NCI-H1436 treated with DMSO at 0.1 percent for 48 hours (cell line): ENCODE measurements at regions not wholly inside any gene's neighbourhood (a gene's known extent, or its start where the extent isn't known, plus 50 kb on each side); places are given as distances from the start of the nearest gene placed in this dataset.
A peak's percentile ranks its signal among the peaks of the same experiment; 100 is the strongest.

ENCODE experiments used
- DNase-seq: peaks from one replicate; lab custom pipeline; 2025; lab: John Stamatoyannopoulos, UW

DNA sequence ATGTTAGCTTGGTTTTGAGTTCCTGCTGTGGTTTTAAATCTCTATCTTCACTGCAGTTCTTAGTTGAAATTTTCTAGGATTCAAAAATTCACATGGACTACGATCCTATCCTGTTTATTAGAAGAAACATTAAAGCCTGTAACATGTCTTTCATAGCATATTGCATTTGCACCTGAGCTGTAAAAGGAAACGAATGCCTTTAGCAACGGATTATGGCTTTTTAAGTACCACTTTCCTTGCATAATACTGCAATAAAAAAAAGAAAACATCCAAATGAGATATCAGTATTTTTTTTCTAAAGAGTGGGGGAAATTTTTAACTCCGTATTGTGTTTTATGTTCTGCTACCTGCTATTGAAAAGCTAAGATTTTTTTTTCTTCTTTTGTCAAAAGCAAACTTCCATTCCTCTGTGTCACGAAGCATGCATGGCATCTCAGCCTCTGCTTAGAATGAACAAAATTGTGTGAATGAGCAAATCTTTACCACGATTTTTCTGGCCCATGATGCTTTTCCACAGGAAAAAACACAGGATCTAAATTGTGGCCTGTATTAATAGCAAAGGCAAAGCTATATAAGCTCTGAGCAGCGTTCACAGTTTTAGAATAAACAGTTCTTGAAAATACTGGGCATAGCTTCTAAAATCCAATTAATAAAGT lies 110.0 kb upstream of the CDIN1 start:
- no peak for DNase-seq

GRCh38 chr15:36472672-36473071 lies 106.8 kb upstream of the CDIN1 start:
- no peak for DNase-seq

DNA sequence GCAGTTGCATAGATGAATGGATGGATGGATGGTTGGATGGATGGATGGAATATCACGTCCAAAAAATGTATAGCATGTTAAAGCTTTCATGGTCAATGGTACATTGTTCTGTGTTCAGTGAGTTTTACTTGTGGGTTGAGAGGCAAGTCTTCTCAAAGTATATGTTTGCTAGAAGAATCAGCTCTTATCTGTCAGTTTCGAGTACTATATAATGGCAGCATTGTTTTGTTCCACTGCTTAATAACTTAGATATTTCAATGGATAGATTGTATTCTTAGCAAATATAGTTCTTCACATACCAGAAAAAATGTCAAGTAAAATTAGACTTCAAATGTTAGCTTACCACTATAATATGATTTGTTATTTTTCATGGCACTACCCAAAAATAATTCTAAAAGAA lies 100.9 kb upstream of the CDIN1 start:
- DNase-seq, result no peak

- no peak for DNase-seq
These were observed 100.1 kb upstream of the CDIN1 start for GRCh38 chr15:36479200-36479896.

DNA sequence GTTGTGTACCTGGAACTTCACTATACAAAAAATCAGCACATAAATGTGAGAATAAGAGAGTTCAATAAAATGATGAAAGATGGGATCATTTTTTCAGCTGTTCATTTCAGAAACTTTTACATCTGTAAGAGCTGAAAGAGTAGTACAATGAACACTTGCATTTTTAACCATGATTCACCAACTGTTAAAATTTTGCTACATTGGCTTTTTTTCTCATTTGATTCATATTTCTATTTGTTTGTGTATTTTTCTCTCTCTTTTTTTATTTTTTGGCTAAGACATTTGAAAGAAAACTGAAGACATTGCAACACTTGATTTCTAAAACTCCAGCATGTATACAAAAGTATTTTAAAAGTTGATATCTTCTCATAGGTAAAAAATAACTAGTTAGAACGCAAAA lies 98.3 kb upstream of the CDIN1 start:
- DNase-seq, result no peak

GRCh38 chr15:36483409-36483808 lies 96.0 kb upstream of the CDIN1 start:
- no peak for DNase-seq

DNA sequence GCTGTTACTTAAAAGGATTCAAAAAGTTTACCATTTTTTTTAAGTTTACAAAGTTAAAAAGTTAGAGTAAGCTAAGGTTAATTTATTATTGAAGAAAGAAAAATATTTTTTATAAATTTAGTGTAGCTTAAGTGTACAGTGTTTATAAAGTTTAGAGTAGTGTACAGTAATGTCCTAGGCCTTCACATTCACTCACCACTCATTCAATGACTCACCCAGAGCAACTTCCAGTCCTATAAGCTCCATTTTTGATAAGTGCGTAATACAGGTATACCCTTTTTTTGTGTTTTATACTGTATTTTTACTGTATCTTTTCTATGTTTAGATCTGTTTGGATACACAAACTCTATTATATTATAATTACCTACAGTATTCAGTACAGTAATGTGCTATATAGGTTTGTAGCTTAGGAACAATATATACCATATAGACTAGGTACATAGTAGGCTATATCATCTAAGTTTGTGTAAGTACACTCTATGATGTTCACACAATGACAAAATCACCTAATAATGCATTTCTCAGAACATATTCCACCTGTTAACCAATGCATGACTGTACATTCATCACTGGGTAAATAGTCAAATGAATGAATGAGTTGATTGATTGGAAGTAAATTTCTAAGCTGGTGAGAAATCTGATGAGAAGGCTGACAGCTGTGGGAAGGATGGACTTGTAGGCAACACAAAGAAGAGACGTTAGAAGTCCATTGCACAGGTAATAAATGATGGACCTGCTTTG lies 95.2 kb upstream of the CDIN1 start:
- DNase-seq, result no peak

- no peak for DNase-seq
These were observed 87.5 kb upstream of the CDIN1 start for GRCh38 chr15:36491912-36492311.

GRCh38 chr15:36495456-36495991 lies 83.9 kb upstream of the CDIN1 start:
- no peak for DNase-seq

DNA sequence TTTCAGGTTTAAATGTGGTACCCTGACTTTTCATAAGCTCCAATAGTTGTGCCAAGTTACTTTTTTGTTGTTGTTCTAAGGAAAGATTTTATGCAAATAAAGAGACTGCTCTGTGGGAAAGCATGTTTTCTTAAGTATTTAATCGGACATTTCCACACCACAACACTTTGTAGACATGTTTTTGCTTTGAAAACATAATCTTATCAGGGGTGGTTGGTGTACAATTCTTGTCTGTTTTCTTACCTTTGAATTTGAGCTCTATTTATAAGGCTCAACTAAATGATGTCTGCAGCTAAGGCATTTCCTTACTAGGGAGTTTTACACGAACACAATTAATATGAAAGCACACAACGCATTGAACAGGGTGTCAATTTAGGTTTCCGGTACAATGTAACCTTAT lies 81.5 kb upstream of the CDIN1 start:
- no peak for DNase-seq

- no peak for DNase-seq
These were observed 81.0 kb upstream of the CDIN1 start for GRCh38 chr15:36498401-36498800.

- DNase-seq, result no peak
These were observed 80.5 kb upstream of the CDIN1 start for GRCh38 chr15:36498916-36499315.

DNA sequence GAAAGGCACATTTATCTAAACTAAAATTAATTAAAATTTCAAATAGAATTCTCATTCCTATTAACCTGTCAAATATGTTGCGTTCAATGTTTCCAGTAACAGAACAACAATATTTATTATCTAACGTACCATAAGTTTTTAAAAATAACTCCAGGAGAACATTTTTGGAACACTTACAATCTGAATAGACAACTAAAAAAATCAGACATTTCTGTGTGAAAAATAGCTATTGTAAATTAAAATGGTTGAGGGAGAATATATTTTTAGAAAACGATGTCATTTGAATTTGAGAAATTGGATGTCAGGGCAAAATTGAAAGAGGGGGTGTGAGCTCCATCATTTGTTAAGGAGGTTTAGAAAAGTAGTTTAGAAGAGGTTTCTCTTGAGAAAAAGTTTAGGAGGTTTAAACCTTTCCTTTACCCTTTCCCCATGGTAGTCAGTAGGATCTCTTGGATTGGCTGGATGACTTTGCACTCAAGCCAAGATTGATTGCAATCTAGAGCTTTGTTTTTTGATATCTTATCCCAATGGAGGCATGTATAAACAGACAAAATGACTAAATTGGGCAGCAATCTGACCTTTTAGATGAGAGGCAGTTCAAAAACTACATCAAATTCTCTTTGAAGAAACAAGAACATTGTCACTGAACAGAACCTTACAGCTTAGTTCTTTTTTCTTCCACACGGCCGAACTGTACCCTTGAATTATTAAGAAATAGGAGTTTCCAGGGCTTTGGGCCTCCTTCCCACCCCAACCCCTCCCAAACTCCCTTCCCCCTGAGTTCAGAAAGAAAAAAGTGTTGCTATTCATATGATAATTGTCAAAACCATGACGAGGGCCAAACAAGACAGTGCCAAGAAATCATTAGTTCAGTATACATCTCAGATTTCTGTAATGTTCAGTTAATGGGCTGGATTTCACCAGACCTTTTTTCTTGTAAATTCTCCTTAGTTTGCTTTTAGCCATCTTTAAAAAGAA lies 79.7 kb upstream of the CDIN1 start:
- DNase-seq, result no peak

DNA sequence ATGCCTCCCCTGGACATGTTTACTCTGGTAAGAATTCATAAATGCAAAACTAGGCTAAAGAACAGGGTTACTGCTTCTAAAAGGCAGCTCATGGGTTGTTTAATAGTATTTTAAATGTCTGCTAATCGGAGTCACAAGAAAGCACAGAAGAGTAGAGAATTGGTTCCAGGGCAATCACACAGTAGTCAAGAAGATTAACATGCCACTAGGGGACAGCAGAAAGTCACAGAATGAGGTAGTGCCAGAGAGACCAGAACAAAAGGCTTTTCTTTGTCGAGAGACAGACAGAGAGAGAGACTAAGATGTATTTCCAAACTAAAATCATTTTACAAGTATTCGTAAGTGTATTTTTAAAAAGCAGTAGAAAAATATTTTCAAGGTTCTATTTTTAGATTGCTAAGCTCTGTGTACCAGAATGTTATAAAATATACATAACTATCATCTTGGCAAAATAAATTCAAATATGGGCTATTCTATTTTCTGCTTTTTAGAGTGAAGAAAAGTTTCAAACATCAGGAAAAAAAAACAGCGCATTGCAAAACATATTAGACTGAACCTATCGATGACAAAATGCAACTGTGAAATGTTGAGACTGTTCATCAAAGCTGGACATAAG lies 78.3 kb upstream of the CDIN1 start:
- peak; percentile 77 for DNase-seq

GRCh38 chr15:36502509-36502908 lies 76.9 kb upstream of the CDIN1 start:
- no peak for DNase-seq

GRCh38 chr15:36506733-36507356 lies 72.6 kb upstream of the CDIN1 start:
- no peak for DNase-seq

DNA sequence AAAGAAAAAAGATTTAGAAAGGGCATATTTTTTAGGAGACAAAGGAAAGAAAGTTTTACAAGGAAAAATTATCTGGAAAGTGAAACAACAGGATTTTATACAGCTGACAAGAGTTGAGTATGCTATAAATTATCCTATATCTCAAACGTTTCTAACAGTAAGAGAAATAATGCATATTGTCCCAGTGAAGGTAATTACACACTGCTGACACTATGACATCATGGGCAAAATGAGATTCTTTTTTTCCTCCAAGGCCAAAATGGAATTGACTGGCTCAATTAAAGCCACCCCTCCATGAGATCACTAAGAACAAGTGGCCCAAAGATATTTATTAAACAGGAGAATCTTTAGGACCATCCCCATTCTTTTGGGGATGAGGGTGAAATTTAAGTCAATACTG lies 72.0 kb upstream of the CDIN1 start:
- DNase-seq, result no peak

DNA sequence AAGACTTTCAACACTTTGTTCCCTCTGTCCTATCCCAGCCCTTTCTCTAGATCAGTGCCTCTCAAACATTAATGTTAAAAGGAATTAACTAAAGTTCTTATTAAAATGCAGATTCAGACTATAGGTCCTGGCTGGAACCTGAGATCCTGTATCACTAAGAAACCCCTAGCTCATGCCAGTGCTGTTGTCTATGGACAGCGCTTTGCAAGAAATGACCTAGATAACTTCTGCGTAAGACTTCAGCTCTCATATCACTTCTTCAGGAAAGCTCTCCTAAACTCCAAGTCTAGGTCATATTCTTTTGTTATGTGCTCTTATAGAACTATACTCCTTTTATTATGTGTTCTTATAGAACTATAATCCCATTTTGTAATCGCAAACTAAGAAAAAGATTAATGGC lies 67.8 kb upstream of the CDIN1 start:
- DNase-seq, result no peak

DNA sequence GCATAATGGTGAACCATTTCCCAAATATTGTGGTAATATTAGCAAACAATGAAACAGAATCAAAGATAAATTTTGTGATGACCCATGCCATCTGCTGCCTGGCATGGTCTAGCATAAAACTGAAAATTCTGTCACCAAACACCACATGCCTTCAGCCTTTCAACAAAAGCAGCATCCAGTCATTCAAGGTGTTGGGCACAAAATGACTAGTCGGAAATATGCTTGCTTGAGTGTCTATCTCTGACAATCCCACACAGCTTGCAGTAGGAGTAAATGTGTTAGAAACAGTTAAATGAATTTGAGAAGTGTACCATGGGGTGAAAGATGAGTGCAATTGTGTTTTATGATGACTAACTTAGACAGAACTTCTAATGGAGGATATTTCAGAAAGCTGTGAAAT lies 61.7 kb upstream of the CDIN1 start:
- DNase-seq, result no peak

DNA sequence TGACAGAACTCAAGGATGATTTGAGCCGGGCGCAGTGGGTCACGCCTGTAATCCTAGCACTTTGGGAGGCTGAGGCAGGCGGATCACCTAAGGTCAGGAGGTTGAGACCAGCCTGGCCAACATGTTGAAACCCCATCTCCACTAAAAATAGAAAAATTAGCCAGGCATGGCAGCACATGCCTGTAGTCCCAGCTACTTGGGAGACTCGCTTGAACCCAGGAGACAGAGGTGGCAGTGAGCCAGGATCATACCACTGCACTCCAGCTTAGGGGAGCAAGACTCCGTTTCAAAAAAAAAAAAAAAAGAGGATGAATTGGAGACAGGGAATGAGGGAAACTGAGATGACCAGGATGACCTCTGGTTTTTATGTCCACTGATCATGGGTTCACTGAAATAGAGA lies 60.4 kb upstream of the CDIN1 start:
- no peak for DNase-seq

- DNase-seq, result no peak
These were observed 54.0 kb upstream of the CDIN1 start for GRCh38 chr15:36525430-36525829.
